Tibial nerve (tissue), 3 donors: ENCODE measurements at regions not wholly inside any gene's neighbourhood (a gene's known extent, or its start where the extent isn't known, plus 50 kb on each side); places are given as distances from the start of the nearest gene placed in this dataset.

Experiments used
- EP300 ChIP-seq, 2 donors: sonication (generic); formaldehyde crosslinking; IDR thresholded peaks; one replicate each; pipeline ENCODE4 v1.6.1; 2017; ENCODE audit warnings: antibody characterized with exemption in 2 of 2, mild to moderate bottlenecking in 1 of 2
- POLR2A ChIP-seq, 2 donors: fragments of 450-650 bp; IDR thresholded peaks; one replicate each; pipeline ENCODE4 v1.6.1; 2017; ENCODE audit warnings: antibody characterized with exemption in 2 of 2, mild to moderate bottlenecking in 2 of 2, moderate library complexity in 2 of 2

GRCh38 chr2:116820986-116821385 lies 993.5 kb upstream of the DDX18 start:
- TF ChIP-seq POLR2A (IDR thresholded peaks at IDR 0.05) (no peak), EP300 (IDR thresholded peaks at IDR 0.05) (no peak)
